ENCODE measurements at regions not wholly inside any gene's neighbourhood (a gene's known extent, or its start where the extent isn't known, plus 50 kb on each side); places are given as distances from the start of the nearest gene placed in this dataset.
"Not testable (repeated sequence)": the region's sequence is repeated elsewhere in the genome, so short reads cannot be mapped to it uniquely, and the experiment has no call there.

DNA sequence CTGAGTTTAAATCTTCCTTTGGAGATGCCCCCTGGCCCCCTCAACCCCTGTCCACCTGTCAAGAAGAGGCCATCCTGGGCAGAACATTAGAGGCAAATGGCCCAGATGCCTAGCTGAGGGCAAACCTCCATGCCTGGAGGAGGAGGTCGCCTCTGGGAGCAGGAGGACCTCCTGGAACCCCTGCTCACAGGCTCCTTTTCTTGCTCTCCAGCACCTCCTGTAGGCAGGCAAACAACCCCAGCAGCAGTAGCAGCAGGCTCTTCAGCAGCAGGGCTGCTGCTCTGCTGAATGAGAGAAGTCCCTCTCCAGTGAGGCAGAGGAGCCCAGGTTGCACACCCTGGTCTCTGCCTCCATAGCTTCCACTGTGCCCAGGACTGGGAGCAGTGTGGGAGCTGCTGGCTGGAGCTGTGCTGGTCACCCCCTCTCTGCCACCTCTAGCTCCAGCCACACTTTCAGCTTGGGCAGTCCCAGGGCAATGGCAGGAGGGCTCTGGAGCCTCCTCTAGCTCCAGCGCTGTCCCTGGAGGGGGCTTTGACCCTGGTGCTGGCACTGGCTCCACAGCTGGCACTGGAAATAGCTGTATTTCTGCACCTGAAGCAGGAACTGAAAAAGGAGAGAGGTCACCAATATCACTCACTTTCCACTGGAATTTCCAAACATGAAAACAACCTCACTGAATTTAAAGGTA, 1494.5 kb upstream of the TPTE start:
- DNase-seq = not testable (repeated sequence)

DNA sequence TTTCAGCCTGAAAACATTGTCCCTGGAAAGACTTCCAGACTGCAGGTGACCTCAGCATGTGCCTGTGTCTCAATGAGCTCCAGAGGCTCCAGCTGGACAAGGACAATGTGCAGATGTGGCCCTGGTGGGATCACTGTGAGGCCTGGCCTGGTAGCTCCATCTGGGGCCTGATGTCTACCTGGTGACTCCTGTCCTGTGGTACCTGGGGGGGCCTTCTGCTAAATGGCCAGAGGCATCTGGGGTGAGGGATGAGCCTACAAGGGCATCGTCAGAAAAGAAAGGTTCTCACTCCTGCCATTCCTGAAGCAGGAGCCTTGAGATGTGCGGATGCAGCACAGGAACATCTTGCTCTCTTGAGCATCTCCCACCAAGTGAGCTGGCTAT, 1494.0 kb upstream of the TPTE start:
- not testable (repeated sequence) for DNase-seq

DNA sequence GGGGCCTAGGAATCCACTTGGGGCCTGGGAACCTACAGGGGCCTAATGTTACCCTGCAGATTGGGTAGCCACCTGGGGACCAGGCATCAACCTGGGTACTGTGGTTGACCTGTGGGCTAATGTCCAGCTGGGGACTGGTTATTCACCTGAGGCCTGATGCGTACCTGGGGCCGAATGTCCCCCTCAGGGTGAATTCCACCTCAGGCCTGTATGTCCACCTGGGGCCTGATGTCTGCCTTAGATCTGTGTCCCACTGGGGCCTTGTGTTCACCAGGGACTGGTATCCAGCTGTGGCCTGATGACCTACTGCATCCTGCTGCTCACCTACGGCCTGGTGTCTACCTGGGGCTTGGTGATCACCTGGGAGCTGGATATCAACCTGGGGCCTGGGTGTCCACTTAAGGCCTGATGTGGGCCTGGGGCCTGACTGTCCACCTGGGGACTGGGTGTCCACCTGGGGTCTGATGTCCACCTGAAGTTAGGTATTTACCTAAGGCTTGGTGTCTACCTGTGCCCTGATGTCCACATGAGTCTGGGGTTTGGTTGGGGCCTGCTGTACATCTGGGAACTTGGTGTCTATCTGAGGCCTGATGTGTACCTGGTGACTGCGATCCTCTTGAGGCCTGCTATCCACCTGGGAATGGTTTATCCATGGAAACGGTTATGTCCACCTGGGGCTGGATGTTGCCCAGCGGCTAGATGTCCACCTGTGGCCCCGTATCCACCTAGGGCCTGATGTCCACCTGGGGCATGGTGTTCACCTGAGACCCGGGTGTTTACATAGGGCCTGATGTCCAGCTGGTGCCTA, 1492.6 kb upstream of the TPTE start:
- DNase-seq = not testable (repeated sequence)

DNA sequence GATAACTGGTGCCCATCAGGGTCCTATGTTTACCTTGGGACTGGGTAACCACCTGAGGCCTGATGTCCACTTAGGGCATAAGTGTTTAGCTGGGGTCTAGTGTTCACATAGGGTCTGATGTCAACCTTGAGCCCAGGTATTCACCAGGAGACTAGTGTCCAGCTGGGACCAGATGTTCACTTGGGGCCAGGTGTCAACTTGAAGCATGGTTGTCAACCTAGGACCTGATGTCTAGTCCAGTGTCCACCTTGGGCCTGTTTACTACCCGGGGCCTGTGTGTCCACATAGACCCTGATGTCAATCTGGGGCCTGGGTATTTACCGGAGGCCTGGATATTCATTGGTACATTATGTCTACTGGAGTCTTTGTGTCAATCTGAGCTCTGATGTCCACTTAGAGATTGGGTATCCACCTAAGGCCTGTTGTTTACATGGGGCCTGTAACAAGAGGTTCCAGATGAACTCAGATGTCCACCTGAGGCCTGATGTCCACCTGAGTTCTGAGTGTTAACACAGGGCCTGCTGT, 1491.2 kb upstream of the TPTE start:
- DNase-seq = not testable (repeated sequence)

DNA sequence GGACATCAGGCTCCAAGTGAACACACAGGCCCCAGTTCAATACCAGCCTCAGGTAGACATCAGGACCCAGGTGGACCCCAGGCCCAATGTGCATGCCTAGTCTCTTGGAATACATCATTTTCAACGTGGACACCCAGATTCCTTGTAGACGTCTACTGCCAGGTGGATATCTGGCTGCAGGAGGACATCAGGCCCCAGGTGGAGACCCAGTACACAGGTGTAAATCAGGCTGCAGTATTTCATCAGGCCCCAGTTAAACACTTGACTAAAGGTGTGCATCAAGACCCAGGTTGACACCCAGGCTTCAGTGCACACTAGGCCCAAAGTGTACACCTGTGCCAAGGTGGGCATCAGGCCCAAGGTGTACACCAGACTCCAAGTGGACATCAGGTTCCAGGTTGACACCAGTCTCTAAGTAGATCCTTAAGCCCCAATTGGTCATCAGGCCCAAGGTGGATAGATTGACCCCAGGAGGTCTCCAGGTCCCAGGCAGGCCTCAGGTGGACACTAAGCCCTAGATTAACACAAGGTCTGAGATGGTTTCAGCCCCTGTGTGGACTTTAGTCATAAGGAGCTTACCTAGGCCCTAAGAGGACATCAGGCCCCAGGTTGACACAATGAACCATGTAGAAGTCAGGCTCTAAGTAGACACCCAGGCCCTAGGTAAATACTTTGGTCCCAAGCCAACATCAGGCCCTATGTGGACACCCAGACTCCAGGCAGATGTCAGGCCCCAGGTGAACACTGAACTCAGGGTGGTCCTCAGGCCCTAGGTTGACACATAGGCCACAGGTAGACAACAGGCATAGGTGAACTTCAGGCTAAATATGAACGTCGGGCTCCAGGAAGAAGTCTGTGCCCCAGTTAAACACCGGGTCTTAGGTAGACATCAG, 1489.7 kb upstream of the TPTE start:
- not testable (repeated sequence) for DNase-seq

DNA sequence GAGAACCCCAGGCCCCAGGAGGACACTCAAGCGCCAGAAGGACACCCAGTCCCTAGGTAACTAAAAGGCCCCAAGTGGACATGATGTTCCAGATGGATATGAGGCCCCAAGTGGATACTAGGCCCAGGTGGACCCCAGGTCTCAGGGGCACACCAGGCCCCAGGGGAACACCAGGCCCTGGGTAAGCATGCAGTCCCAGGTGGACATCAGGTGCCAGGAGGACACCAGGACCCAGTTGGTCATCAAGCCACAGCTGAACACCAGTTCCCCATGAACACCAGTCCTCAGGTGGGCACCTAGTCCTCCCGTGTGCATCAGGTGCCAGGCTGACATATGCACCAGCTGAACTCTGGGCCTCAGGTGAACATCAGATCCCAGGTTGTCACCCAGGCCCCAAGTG, 1488.8 kb upstream of the TPTE start:
- DNase-seq = not testable (repeated sequence)

DNA sequence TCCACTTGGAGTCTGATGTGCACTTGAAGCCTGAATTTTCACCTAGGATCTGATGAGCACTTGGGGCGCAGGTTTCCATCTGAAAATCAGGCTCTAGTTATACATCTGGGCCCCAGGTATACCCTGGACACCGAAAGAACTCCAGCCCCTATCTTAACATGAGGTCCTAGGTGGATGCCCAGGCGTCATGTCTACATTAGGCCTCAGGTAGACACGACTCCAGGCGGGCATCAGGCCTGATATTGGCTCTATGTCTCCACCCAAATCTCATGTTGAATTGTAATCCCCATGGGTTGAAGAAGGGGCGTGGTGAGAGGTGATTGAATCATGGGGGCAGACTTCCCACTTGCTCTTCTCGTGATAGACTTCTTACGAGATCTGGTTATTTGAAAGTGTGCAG, 1488.1 kb upstream of the TPTE start:
- not testable (repeated sequence) for DNase-seq

DNA sequence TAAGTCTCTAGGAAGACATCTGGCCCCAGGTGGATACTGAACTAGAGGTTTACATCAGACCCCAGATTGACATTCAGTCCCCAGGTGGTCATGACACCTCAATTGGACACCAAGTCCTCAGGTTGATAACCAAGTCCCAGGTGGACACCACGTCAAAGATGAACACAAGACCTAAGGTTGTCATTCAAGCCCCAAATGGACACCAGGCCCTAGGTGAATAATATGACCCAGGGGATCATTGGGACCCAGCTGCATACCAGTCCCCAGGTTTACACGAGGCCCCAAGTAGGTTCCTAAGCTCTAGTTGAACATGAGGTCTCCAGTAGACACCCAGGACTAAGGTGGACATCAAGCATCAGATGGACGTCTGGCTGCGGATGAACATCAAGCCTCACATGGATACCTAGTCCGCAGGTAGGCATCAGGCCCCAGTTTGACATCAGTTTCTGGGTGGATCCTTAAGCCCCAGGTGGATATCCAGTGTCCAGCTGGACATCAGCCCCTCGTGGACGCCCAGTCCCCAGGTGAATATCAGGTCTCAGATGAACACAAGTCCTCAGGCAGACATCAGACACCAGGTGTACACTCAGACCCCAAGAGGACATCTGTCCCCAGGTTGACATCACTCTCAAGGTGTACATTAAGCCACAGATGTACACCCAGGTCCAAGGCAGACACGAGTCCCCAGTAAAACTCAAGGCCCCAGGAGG, 1486.7 kb upstream of the TPTE start:
- not testable (repeated sequence) for DNase-seq

DNA sequence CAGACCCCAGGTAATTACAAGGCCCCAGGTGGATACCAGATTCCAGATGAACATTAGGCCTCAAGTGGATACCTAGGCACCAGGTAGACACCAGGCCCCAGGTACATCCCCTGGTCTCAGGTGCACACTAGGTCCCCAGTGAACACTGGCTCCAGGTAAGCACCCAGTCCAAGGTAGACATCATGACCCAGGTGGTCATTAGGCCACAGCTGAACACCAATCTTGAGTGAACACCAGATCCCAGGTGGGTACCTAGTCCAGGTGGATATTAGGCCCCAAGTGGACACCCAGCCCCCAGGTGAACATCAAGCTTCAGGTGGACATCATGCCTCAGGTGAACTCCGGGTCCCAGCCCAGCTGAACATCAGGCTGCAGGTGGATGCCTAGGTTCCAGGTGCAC, 1486.2 kb upstream of the TPTE start:
- DNase-seq = not testable (repeated sequence)

DNA sequence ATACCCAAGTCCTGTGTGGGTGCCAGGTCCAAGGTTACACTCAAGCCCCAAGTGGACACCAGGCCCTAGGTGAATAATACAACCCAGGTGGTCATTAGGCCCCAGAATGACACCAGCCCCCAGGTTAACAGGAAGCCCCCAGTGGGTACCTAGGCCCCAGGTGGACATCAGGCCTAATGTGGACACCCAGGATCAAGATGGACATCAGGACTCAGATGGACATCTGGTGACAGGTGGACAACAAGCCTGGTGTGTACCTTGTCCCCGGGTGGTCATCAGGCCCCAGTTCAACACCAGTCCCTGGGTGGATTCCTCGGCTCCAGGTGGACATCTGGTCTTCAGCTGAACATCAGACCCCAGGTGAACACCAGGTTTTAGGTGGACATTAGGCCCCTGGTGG, 1485.4 kb upstream of the TPTE start:
- DNase-seq = not testable (repeated sequence)

DNA sequence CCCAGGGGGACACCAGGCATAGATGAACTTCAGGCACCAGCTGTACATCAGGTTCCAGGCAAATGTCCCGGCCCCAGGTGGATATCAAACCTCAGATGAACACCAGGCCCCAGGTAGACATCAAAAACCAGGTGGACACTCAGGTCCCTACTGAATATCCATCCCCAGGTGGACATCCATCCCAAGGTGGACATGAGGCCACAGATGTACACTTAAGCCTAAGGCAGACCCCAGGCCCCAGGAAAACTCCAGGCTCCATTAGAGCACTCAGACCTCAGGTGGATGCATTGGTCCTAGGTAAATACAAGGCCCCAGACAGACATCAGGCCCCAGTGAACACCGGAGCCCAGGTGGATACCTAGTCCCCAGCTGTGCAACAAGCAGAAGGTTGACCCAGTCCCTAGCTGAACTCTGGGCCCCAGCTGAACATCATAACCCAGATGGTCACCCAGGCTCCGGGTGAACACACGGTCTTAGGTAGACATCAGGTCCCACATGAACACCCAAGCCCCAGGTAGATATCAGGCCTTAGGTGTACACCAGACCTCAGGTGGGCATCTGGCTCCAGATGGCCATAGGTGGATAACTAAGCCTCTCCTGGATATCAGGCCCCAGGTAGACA, 1484.3 kb upstream of the TPTE start:
- not testable (repeated sequence) for DNase-seq

DNA sequence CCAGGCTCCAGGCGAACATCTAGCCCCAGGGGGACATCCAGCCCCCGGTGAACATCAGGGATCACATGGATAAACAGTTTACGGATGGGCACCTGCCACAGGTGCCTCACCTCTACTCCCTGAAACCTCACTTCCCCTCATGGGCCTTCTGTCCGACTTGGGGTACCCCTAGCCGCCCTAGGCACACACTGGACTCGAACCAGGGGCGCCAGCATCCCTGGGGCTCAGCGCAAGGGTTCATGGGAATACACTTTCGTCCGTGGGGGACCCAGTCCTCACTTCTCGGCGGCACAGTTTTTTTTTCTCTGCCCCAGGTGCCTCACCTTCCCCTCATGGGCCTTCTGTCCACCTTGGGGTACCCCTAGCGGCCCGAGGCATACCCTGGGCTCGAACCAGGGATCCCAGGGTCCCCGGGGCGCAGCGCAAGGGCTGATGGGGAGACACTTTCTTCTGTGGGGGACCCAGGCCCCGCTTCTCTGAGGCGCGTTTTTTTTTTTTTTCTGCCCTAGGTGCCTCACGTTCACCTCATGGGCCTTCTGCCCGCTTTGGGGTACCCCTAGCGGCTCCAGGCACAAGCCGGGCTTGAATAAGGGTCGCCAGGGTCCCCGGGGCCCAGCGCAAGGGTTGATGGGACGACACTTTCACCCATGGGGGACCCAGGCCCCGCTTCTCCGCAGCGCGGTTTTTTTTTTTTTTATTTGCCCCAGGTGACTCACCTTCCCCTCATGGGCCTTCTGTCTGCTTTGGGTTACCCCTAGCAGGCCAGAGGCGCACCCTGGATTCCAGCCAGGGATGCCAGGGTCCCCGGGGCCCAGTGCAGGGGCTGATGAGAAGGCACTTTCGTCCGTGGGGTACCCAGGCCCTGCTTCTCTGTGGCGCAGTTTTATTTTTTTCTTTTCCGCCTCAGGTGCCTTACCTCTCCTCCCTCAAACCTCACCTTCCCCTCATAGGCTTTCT, 1483.5 kb upstream of the TPTE start:
- DNase-seq = not testable (repeated sequence)

DNA sequence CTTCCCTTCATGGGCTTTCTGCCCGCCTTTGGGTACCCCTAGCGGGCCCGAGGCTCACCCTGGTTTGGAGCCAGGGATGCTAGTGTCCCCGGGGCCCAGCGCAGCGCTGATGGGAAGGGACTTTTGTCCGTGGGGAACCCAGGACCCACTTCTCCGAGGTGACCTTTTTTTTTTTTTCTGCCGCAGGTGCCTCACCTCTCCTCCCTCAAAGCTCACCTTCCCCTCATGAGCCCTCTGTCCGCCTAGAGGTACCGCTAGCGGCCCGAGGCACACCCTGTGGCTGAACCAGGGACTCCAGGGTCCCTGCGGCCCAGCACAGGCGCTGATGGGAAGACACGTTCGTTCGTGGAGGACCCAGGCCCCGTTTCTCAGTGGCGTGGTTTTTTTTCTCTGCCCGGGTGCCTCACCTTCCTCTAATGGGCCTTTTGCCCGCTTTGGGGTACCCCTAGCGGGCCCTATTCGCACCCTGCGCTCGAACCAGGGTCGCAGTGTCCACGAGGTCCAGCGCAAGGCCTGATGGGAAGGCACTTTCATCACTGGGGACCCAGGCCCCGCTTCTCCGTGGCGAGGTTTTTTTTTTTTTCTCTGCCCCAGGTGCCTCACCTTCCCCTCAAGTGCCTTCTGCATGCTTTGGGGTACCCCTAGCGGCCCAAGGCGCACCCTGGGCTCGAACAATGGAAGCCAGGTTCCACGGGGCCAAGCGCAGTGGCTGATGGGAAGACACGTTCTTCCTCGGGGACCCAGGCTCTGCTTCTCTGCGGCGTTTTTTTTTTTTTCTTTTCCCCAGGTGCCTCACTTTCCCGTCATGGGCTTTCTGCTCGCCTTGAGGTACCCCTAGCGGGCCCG, 1481.6 kb upstream of the TPTE start:
- not testable (repeated sequence) for DNase-seq

DNA sequence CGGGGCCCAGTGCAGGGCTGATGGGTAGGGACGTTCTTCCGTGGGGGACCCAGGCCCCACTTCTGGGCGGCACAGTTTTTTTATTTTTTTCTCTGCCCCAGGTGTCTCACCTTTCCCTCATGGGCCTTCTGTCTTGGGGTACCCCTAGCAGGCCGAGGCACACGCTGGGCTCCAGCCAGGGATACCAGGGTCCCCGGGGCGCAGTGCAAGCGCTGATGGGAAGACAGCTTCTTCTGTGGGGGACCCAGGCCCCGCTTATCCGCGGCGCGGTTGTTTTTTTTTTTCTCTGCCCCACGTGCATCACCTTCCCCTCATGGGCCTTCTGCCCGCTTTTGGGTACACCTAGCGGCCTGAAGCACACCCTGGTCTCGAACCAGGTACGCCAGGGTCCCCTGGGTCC, 1481.0 kb upstream of the TPTE start:
- DNase-seq = not testable (repeated sequence)

DNA sequence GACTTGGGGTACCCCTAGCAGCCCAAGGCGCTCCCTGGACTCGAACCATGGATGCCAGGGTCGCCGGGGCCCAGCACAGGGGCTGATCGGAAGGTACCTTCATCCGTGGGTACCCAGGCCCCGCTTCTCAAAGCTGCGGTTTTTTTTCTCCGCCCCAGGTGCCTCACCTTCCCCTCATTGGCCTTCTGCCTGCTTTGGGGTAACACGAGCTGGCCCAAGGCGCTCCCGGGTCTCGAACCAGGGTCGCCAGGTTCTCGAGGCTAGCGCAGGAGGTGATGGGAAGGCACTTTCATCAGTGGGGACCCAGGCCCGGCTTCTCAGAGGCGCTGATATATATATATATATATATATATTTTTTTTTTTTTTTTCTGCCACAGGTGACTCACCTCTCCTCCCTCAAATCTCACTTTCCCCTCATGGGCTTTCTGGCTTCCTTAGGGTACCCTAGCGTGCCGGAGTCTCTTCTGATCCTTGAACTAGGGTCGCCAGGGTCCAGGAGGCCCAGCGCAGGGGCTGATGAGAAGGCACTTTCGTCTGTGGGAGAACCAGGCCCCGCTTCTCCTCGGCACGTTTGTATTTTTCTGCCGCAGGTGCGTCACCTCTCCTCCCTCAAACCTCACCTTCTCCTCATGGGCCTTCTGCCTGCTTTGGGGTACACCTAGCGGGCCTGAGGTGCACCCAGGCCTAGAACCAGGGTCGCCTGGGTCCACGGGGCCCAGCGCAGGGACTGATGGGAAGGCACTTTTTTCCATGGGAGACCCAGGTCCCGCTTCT, 1480.0 kb upstream of the TPTE start:
- not testable (repeated sequence) for DNase-seq

DNA sequence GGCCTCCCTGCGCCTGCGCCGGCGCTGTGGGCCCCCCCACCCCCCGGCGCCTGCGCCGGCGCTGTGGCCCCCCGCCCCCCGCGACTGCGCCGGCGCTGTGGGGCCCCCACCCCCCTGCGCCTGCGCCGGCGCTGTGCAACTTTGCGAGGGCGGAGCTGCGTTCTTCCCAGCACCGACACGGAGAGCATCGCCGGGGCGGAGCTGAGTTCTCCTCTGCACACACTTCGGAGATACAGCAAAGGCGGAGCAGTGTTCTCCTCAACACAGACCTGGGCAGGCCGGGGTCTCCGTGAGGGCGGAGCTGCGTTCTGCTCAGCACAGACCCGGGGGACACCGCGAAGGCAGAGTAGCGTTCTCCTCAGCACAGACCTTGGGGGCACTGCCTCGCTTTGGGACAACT, 1478.3 kb upstream of the TPTE start:
- not testable (repeated sequence) for DNase-seq

DNA sequence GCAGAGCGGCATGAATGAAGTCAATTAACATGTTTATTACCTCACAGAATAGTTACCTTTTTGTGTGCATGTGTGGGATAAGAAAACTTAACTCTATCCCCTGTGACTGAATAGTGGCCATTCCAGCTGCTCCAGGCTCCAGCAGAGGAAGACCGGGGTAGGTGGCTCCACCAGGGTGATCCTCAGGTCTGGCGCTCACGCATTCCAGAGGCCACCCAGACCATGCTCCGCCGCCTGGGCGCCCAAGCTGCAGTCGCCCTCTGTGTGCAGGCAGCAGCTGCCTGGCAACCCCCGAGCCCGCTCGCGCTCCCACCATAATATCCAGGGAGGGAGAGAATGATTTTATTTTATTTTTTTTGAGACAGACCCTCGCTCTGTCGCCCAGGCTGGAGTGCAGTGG, 1474.5 kb upstream of the TPTE start:
- not testable (repeated sequence) for DNase-seq

DNA sequence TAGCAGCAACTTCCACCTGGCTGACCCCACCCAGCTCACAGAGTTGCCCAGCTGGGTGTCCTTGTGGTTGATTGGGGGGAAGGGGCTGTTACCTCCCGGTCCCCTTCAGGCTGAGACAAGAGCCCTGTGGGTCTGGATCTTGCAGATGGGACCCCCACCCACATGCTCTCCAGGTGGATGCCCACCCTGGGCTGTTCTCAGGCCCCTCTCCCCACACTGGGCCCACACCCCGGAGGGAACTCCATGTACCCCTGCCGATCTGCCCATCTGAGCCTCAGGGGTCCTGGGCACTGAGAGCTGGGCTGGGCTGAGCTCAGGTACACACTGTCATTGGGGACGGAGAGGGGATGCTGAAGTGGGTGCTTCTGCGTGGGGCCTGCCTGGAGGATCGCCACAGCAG, 1453.9 kb upstream of the TPTE start:
- DNase-seq = not testable (repeated sequence)

DNA sequence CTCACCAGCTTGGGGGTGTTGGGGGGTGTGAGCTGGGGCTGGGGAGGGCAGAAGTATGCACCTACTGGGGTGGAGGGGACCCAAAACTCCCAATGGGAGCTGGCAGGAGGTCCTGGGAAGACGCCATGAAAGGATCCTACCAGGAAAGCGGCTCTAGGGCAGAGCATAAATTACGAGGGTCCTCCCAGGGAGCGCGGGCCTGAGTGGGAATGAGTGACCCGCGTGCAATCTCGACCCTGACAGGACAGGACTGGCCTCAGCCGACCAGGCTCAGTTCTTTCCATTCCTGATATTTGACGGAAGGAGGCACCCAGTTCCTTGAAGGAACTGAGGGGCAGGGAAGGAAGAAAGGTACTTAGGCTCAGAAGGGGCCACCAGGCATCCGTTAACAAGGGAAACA, 1452.8 kb upstream of the TPTE start:
- DNase-seq = not testable (repeated sequence)
